ENCODE measurements at regions not wholly inside any gene's neighbourhood (a gene's known extent, or its start where the extent isn't known, plus 50 kb on each side); places are given as distances from the start of the nearest gene placed in this dataset.

- TF ChIP-seq POLR2A (IDR thresholded peaks at IDR 0.05; ENCODE audit: control extremely low read depth in 1 of 2, low read depth in 2 of 2, low read length in 2 of 2) = no peak
- no peak for TF ChIP-seq JUN (IDR thresholded peaks at IDR 0.05; ENCODE audit: low read depth, low read length)
- no peak for TF ChIP-seq CBX8 (IDR thresholded peaks at IDR 0.05; ENCODE audit: borderline replicate concordance, low read depth, low read length)
- no peak for TF ChIP-seq POLR2AphosphoS5 (IDR thresholded peaks at IDR 0.05; ENCODE audit: low read depth, low read length)
- TF ChIP-seq, protein P1, sequence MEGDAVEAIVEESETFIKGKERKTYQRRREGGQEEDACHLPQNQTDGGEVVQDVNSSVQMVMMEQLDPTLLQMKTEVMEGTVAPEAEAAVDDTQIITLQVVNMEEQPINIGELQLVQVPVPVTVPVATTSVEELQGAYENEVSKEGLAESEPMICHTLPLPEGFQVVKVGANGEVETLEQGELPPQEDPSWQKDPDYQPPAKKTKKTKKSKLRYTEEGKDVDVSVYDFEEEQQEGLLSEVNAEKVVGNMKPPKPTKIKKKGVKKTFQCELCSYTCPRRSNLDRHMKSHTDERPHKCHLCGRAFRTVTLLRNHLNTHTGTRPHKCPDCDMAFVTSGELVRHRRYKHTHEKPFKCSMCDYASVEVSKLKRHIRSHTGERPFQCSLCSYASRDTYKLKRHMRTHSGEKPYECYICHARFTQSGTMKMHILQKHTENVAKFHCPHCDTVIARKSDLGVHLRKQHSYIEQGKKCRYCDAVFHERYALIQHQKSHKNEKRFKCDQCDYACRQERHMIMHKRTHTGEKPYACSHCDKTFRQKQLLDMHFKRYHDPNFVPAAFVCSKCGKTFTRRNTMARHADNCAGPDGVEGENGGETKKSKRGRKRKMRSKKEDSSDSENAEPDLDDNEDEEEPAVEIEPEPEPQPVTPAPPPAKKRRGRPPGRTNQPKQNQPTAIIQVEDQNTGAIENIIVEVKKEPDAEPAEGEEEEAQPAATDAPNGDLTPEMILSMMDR (IDR thresholded peaks at IDR 0.05; ENCODE audit: control extremely low read depth in 1 of 3, insufficient read depth in 1 of 3, low read depth in 1 of 3, low read length in 3 of 3) = no peak
- no peak for TF ChIP-seq GTF2F1 (IDR thresholded peaks at IDR 0.05; ENCODE audit: borderline replicate concordance, low read depth, low read length)
- TF ChIP-seq MAX (IDR thresholded peaks at IDR 0.05) = no peak
- TF ChIP-seq, protein P2, sequence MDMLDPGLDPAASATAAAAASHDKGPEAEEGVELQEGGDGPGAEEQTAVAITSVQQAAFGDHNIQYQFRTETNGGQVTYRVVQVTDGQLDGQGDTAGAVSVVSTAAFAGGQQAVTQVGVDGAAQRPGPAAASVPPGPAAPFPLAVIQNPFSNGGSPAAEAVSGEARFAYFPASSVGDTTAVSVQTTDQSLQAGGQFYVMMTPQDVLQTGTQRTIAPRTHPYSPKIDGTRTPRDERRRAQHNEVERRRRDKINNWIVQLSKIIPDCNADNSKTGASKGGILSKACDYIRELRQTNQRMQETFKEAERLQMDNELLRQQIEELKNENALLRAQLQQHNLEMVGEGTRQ (IDR thresholded peaks at IDR 0.05; ENCODE audit: low read length) = no peak
- TF ChIP-seq EGR1 (IDR thresholded peaks at IDR 0.05; ENCODE audit: borderline replicate concordance, low read depth, low read length) = no peak
- no peak for TF ChIP-seq JUND (IDR thresholded peaks at IDR 0.05; ENCODE audit: low read length)
- TF ChIP-seq RFX5 (IDR thresholded peaks at IDR 0.05; ENCODE audit: borderline replicate concordance, low read depth, low read length) = no peak
- no peak for TF ChIP-seq KDM5A (IDR thresholded peaks at IDR 0.05; ENCODE audit: low read length)
- TF ChIP-seq SRF (IDR thresholded peaks at IDR 0.05; ENCODE audit: low read depth, low read length) = no peak
- no peak for TF ChIP-seq EZH2 (IDR thresholded peaks at IDR 0.05; ENCODE audit: low read depth, low read length, severe bottlenecking)
Measured at GRCh38 chrX:98452456-98452855, 1568.7 kb downstream of the RPA4 start.
